IMR-90 (cell line): ENCODE measurements at regions not wholly inside any gene's neighbourhood (a gene's known extent, or its start where the extent isn't known, plus 50 kb on each side); places are given as distances from the start of the nearest gene placed in this dataset.

Experiments
- ATAC-seq: fragments of 200-7000 bp; cut with Tn5 transposase; 2 replicates; pipeline ENCODE4 v1.9.1; 2020; ENCODE audit warnings: low read depth, mild to moderate bottlenecking, moderate library complexity
- BruUV-seq: library from RNA; stranded (reverse); fragments of 400-500 nt; replicated peaks from 2 replicates; lab custom pipeline; 2021; lab: Mats Ljungman, UMichigan
- CTCF ChIA-PET: fragments of 300-600 bp; formaldehyde crosslinking; extraction: SDS; loops from one replicate; lab custom pipeline; 2021; ENCODE audit warnings: antibody characterized with exemption; lab: Yijun Ruan, JAX
- POLR2A ChIA-PET: fragments of 300-600 bp; sonication (Branson Sonifier 250); formaldehyde crosslinking; loops from one replicate; lab custom pipeline; 2022; ENCODE audit warnings: antibody characterized with exemption; ENCODE audit not compliant: unreplicated experiment; lab: Charles Lee
- DNase-seq: peaks from one replicate; pipeline ENCODE4 v3.0.0; 2013
- H2AFZ ChIP-seq: replicated peaks from 2 replicates; pipeline ENCODE3; 2013; ENCODE audit warnings: low read length, mild to moderate bottlenecking; ENCODE audit not compliant: poor library complexity
- H2AK5ac ChIP-seq: 2 replicates; pipeline ENCODE4 v1.6.1; 2013; ENCODE audit warnings: low read depth, low read length, inconsistent platforms
- H2AK9ac ChIP-seq: replicated peaks from 2 replicates; pipeline ENCODE3; 2013; ENCODE audit warnings: mild to moderate bottlenecking, low read depth, low read length, moderate library complexity; ENCODE audit not compliant: poor library complexity
- H2BK120ac ChIP-seq: 2 replicates; pipeline ENCODE4 v1.6.1; 2013; ENCODE audit warnings: low read depth, low read length, inconsistent platforms
- H2BK15ac ChIP-seq: 3 replicates; pipeline ENCODE4 v1.6.1; 2013; ENCODE audit warnings: low read depth, low read length, inconsistent platforms
- H2BK20ac ChIP-seq: 2 replicates; pipeline ENCODE4 v1.6.1; 2013; ENCODE audit warnings: low read depth, mild to moderate bottlenecking, inconsistent platforms, low read length, moderate library complexity
- H2BK5ac ChIP-seq: 2 replicates; pipeline ENCODE4 v1.6.1; 2013; ENCODE audit warnings: mild to moderate bottlenecking, low read depth, low read length, inconsistent platforms; ENCODE audit not compliant: poor library complexity, severe bottlenecking
- H3K14ac ChIP-seq: replicated peaks from 2 replicates; pipeline ENCODE4 v1.6.1; 2013; ENCODE audit warnings: low read depth, low read length, inconsistent platforms
- H3K18ac ChIP-seq: 2 replicates; pipeline ENCODE4 v1.6.1; 2013; ENCODE audit warnings: low read depth, low read length, control low read depth
- H3K23ac ChIP-seq: 2 replicates; pipeline ENCODE4 v1.6.1; 2013; ENCODE audit warnings: low read depth, low read length, inconsistent platforms
- H3K27ac ChIP-seq: 2 replicates; pipeline ENCODE4 v1.5.1; 2013; ENCODE audit warnings: mild to moderate bottlenecking, control low read depth, low read length; ENCODE audit not compliant: insufficient read depth
- H3K27me3 ChIP-seq: 2 replicates; pipeline ENCODE4 v1.6.1; 2013; ENCODE audit warnings: low read length; ENCODE audit not compliant: control insufficient read depth, insufficient read depth
- H3K36me3 ChIP-seq: 2 replicates; pipeline ENCODE4 v1.6.1; 2013; ENCODE audit warnings: low read length, mixed read lengths; ENCODE audit not compliant: control insufficient read depth, insufficient read depth
- H3K4ac ChIP-seq: 2 replicates; pipeline ENCODE4 v1.6.1; 2013; ENCODE audit warnings: low read depth, low read length, inconsistent platforms
- H3K4me1 ChIP-seq: 2 replicates; pipeline ENCODE4 v1.6.1; 2013; ENCODE audit warnings: low read length, mixed read lengths; ENCODE audit not compliant: control insufficient read depth, insufficient read depth
- H3K4me2 ChIP-seq: 2 replicates; pipeline ENCODE4 v1.6.1; 2013; ENCODE audit warnings: low read depth, mild to moderate bottlenecking, control low read depth, low read length, moderate library complexity
- H3K4me3 ChIP-seq: 2 replicates; pipeline ENCODE4 v1.5.1; 2013; ENCODE audit warnings: low read depth, mild to moderate bottlenecking, control low read depth, low read length, moderate library complexity; ENCODE audit not compliant: insufficient read depth
- H3K56ac ChIP-seq: 2 replicates; pipeline ENCODE4 v1.6.1; 2013; ENCODE audit warnings: low read length, inconsistent platforms; ENCODE audit not compliant: insufficient read depth; ENCODE audit errors: extremely low read depth
- H3K79me1 ChIP-seq, 2 experiments: 2 replicates each; pipeline ENCODE4 v1.6.1; 2013; ENCODE audit warnings: low read length in 2 of 2, inconsistent platforms in 1 of 2, low read depth in 1 of 2
- H3K9ac ChIP-seq: 2 replicates; pipeline ENCODE4 v1.6.1; 2013; ENCODE audit warnings: low read depth, low read length, control low read depth
- H3K9me1 ChIP-seq: 2 replicates; pipeline ENCODE4 v1.6.1; 2013; ENCODE audit warnings: low read length, inconsistent platforms; ENCODE audit not compliant: insufficient read depth
- H3K9me3 ChIP-seq: 2 replicates; pipeline ENCODE4 v1.6.1; 2013; ENCODE audit warnings: low read length; ENCODE audit not compliant: control insufficient read depth, insufficient read depth
- H4K20me1 ChIP-seq: 2 replicates; pipeline ENCODE4 v1.6.1; 2013; ENCODE audit warnings: low read length, inconsistent platforms; ENCODE audit not compliant: insufficient read depth
- H4K5ac ChIP-seq: 2 replicates; pipeline ENCODE4 v1.6.1; 2013; ENCODE audit warnings: mild to moderate bottlenecking, low read depth, low read length, control low read depth
- H4K8ac ChIP-seq, 2 experiments: 2 replicates each; pipeline ENCODE4 v1.6.1; 2013; ENCODE audit warnings: low read depth in 2 of 2, low read length in 2 of 2, control low read depth in 1 of 2, inconsistent platforms in 1 of 2
- H4K91ac ChIP-seq: 2 replicates; pipeline ENCODE4 v1.6.1; 2013; ENCODE audit warnings: low read depth, low read length, inconsistent platforms; ENCODE audit not compliant: insufficient read depth
- BHLHE40 ChIP-seq: fragments of 150-350 bp; IDR thresholded peaks from 2 replicates; pipeline ENCODE4 v1.6.1; 2016; ENCODE audit warnings: mild to moderate bottlenecking, low read depth, low read length
- CEBPB ChIP-seq: IDR thresholded peaks from 2 replicates; pipeline ENCODE4 v1.6.1; 2012; ENCODE audit warnings: low read depth, low read length, improper control_type of control experiment
- CHD1 ChIP-seq: IDR thresholded peaks from 2 replicates; pipeline ENCODE4 v1.6.1; 2012; ENCODE audit warnings: low read depth, low read length, improper control_type of control experiment
- ELK1 ChIP-seq: fragments of 150-350 bp; IDR thresholded peaks from 2 replicates; pipeline ENCODE4 v1.6.1; 2016; ENCODE audit warnings: low read depth, mild to moderate bottlenecking, low read length, moderate library complexity, borderline replicate concordance
- FOS ChIP-seq: fragments of 150-350 bp; IDR thresholded peaks from 2 replicates; pipeline ENCODE4 v1.6.1; 2016; ENCODE audit warnings: low read depth, low read length
- MAFK ChIP-seq: IDR thresholded peaks from 2 replicates; pipeline ENCODE4 v1.6.1; 2012; ENCODE audit warnings: low read depth, low read length, improper control_type of control experiment
- MAZ ChIP-seq: IDR thresholded peaks from 2 replicates; pipeline ENCODE4 v1.6.1; 2012; ENCODE audit warnings: low read depth, mild to moderate bottlenecking, low read length, improper control_type of control experiment, moderate library complexity, borderline replicate concordance
- MXI1 ChIP-seq: IDR thresholded peaks from 2 replicates; pipeline ENCODE4 v1.6.1; 2012; ENCODE audit warnings: low read depth, mild to moderate bottlenecking, low read length, moderate library complexity, borderline replicate concordance
- NFE2L2 ChIP-seq: fragments of 150-350 bp; IDR thresholded peaks from 2 replicates; pipeline ENCODE4 v1.6.1; 2016; ENCODE audit warnings: low read depth, mild to moderate bottlenecking, low read length
- POLR2A ChIP-seq: IDR thresholded peaks from 2 replicates; pipeline ENCODE4 v1.6.1; 2012; ENCODE audit warnings: mild to moderate bottlenecking, low read depth, low read length
- RAD21 ChIP-seq: IDR thresholded peaks from 2 replicates; pipeline ENCODE4 v1.6.1; 2012; ENCODE audit warnings: low read length, improper control_type of control experiment
- RCOR1 ChIP-seq: IDR thresholded peaks from 2 replicates; pipeline ENCODE4 v1.6.1; 2012; ENCODE audit warnings: mild to moderate bottlenecking, low read length, improper control_type of control experiment; ENCODE audit not compliant: insufficient replicate concordance
- RFX5 ChIP-seq: IDR thresholded peaks from 2 replicates; pipeline ENCODE4 v1.8.0; 2012; ENCODE audit warnings: low read depth, mild to moderate bottlenecking, low read length, moderate library complexity
- SMC3 ChIP-seq: fragments of 150-350 bp; IDR thresholded peaks from 2 replicates; pipeline ENCODE4 v1.6.1; 2016; ENCODE audit warnings: low read depth, mild to moderate bottlenecking, antibody characterized with exemption, low read length, moderate library complexity
- USF2 ChIP-seq: fragments of 150-350 bp; IDR thresholded peaks from 2 replicates; pipeline ENCODE4 v1.6.1; 2017; ENCODE audit warnings: mild to moderate bottlenecking, antibody characterized with exemption, low read length, low read depth
- WGBS, 2 experiments: methylation state at CpG; one replicate each; pipeline versions ENCODE4 v1.1.5 to v1.1.7; 2013; ENCODE audit warnings: missing lambda C conversion rate in 2 of 2; ENCODE audit not compliant: insufficient read length in 1 of 2; ENCODE audit errors: extremely low coverage in 2 of 2; 5-methylcytosine and 5-hydroxymethylcytosine counted together
- dilution Hi-C: fragments of 300-500 bp; cut with HindIII; formaldehyde crosslinking; loops from one replicate; pipeline ENCODE4 v1.14.3; 2018; ENCODE audit warnings: low sequenced_read_pairs; ENCODE audit not compliant: unreplicated experiment
- in situ Hi-C: fragments of 300-500 bp; cut with MboI; formaldehyde crosslinking; loops from 3 replicates; pipeline ENCODE4 v1.14.3; 2019; ENCODE audit warnings: low sequenced_read_pairs, inconsistent platforms, mixed read lengths
- intact Hi-C: fragments of 100-400 bp; cut with micrococcal nuclease; formaldehyde crosslinking; loops from 2 replicates; pipeline ENCODE4 v1.10.0; 2022
- TF ChIP-seq, protein P1 (sequence below): conservative IDR thresholded peaks from 2 replicates; pipeline ENCODE4 v1.5.1; 2012; ENCODE audit warnings: mild to moderate bottlenecking, low read depth, low read length, improper control_type of control experiment

DNA sequence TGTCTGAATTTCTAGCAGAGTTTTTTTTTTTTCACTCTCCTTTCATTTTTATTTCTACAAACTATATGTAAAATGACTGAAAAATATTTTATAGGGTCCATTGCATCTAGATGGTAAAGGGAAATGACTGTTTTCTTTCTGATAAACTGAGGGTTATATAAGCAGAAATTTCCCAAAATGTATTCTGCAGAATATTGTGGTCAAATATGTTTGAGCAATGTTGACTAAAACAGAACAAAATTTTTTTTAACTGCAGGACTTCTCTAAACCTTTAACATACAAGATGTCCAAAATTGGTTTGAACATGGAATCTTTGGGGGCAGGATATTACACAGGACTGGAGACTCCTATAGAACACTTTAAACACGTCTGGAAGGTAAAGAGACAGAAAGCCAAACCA, 190.5 kb downstream of the TOMM20 start:
- WGBS, 2 experiments: no CpG with 5 or more reads among the region's 1 CpG

More for the DNA sequence above, 190.5 kb downstream of the TOMM20 start:
- ChIA-PET POLR2A (no interaction called here), CTCF (interaction anchor here (0.7 kb wide), 1 partner anchor 74 kb away, joined by 3 read pairs; no protein-coding TSS in a partner anchor)
- BruUV-seq: no TSS peak
- Histone ChIP-seq H4K5ac (no peak overlapping the region), H2BK5ac (no peak overlapping the region), H3K18ac (no peak overlapping the region), H3K4me3 (no peak overlapping the region), H3K4me1 (peaks cover 8% of the 10 kb centered on the region), H3K36me3 (no peaks in the 10 kb centered on the region), H3K27me3 (no peaks in the 10 kb centered on the region), H2AK9ac (no peak overlapping the region), H2BK15ac (no peak overlapping the region), H4K20me1 (no peaks in the 10 kb centered on the region), H3K14ac (no peak overlapping the region), H3K23ac (no peak overlapping the region), H3K9me3 (no peaks in the 10 kb centered on the region), H2AFZ (no peak overlapping the region), H3K79me1 (no peaks in the 10 kb centered on the region; a peak in 1 of 4 replicates), H3K4ac (no peak overlapping the region), H3K27ac (no peak overlapping the region), H2BK20ac (no peak overlapping the region), H3K4me2 (no peak overlapping the region), H3K56ac (no peak overlapping the region), H3K9me1 (peaks cover 6% of the 10 kb centered on the region), H4K8ac (no peak overlapping the region), H4K91ac (no peak overlapping the region), H2AK5ac (no peak overlapping the region), H2BK120ac (no peak overlapping the region), H3K9ac (no peak overlapping the region)
- TF ChIP-seq CEBPB (no peak), BHLHE40 (no peak), MAZ (no peak), RAD21 (no peak), USF2 (no peak), MXI1 (no peak), FOS (no peak), ELK1 (no peak), POLR2A (no peak), RCOR1 (no peak), CHD1 (no peak), SMC3 (no peak), NFE2L2 (no peak), MAFK (no peak), RFX5 (no peak)
- TF ChIP-seq, protein P1, sequence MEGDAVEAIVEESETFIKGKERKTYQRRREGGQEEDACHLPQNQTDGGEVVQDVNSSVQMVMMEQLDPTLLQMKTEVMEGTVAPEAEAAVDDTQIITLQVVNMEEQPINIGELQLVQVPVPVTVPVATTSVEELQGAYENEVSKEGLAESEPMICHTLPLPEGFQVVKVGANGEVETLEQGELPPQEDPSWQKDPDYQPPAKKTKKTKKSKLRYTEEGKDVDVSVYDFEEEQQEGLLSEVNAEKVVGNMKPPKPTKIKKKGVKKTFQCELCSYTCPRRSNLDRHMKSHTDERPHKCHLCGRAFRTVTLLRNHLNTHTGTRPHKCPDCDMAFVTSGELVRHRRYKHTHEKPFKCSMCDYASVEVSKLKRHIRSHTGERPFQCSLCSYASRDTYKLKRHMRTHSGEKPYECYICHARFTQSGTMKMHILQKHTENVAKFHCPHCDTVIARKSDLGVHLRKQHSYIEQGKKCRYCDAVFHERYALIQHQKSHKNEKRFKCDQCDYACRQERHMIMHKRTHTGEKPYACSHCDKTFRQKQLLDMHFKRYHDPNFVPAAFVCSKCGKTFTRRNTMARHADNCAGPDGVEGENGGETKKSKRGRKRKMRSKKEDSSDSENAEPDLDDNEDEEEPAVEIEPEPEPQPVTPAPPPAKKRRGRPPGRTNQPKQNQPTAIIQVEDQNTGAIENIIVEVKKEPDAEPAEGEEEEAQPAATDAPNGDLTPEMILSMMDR: no peak
- dilution Hi-C loops (no loop called here), in situ Hi-C loops (no loop called here), intact Hi-C loops (no loop called here)
- ATAC-seq (no peak), DNase-seq (no peak)
